ENCODE measurements at regions not wholly inside any gene's neighbourhood (a gene's known extent, or its start where the extent isn't known, plus 50 kb on each side); places are given as distances from the start of the nearest gene placed in this dataset.

DNA sequence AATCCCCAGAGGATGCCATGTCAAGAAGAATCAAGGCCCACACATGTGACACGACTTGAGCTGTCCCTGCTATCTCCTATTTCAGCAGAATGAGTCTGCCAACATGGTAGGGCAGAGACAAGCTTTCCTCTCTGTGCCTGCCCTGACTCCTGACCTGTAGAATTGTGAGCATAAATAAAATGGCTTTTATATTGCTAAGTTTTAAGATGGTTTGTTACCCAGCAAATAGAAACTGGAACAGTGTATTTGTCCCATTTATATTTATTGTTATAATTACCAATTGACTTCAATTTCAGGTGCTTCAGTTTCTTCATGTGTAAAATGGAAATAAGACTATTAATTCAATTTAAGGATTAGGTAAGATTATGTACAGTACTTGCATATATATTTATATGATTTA lies 90.5 kb downstream of the ASB1 start:
- Histone ChIP-seq H3K9me3 (ENCODE audit: control insufficient read depth, low read length) (peaks cover 3% of the 10 kb centered on the region), H3K27ac (ENCODE audit: low read depth in 1 of 2, low read length in 2 of 2) (no peak overlapping the region), H3K36me3 (ENCODE audit: control insufficient read depth in 1 of 2, insufficient read depth in 2 of 2, low read length in 1 of 2) (no peaks in the 10 kb centered on the region), H3K4me1 (ENCODE audit: control insufficient read depth in 1 of 2, insufficient read depth in 2 of 2, low read length in 2 of 2) (no peaks in the 10 kb centered on the region), H3K4me3 (ENCODE audit: low read length in 2 of 2) (no peak overlapping the region), H3K27me3 (ENCODE audit: control insufficient read depth in 1 of 2, insufficient read depth in 2 of 2, low read length in 1 of 2) (no peaks in the 10 kb centered on the region)
- no peak for DNase-seq
- intact Hi-C loops (cut with DNase I): no loop called here
- 89 to 100% methylated on average over 1 of the region's 1 CpG for WGBS, 2 donors
- no peak for ATAC-seq (ENCODE audit: low FRiP score)

DNA sequence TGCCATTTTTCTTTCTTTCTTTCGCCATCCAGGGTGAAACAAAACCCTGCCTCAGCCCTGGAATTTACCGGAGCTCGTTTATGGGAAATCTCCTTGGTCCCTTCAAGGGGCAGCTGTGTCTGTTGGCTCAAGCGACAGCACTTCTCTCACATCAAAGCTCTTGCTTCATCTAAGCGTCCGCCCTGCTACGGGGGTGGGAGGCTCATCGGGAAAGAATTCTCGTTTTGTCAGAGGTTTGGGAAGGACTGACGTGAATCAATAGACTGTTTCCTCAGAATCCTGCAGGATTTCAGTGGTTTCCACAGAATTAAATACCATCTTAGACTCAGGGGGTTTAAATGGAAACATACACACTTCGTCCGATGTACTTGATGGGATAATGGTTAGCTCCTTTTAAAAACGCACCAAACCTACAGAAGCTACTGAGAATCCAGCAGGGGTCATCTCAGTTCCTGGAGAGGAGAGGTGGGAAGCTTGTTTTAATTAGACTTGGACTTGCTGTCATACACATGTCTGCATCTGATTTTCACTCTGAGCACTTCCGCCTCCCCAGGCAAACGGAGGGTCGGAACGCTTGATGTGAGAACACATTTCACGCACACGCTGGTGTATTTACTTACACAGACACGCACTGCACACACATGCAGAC lies 91.6 kb downstream of the ASB1 start:
- no peaks in the 10 kb centered on the region for H3K4me1 ChIP-seq (ENCODE audit: control insufficient read depth in 1 of 2, insufficient read depth in 2 of 2, low read length in 2 of 2)
- H3K36me3 ChIP-seq (ENCODE audit: control insufficient read depth in 1 of 2, insufficient read depth in 2 of 2, low read length in 1 of 2): no peaks in the 10 kb centered on the region
- H3K27ac ChIP-seq (ENCODE audit: low read depth in 1 of 2, low read length in 2 of 2): no peak overlapping the region
- ATAC-seq (ENCODE audit: low FRiP score): no peak
- H3K9me3 ChIP-seq (ENCODE audit: control insufficient read depth, low read length): peaks cover 3% of the 10 kb centered on the region
- H3K27me3 ChIP-seq (ENCODE audit: control insufficient read depth in 1 of 2, insufficient read depth in 2 of 2, low read length in 1 of 2): no peaks in the 10 kb centered on the region
- H3K4me3 ChIP-seq (ENCODE audit: low read length in 2 of 2): no peak overlapping the region
- no peak for DNase-seq
- 46 to 67% methylated on average over 20 of the region's 20 CpGs for WGBS, 2 donors
- intact Hi-C loops (cut with DNase I): no loop called here

DNA sequence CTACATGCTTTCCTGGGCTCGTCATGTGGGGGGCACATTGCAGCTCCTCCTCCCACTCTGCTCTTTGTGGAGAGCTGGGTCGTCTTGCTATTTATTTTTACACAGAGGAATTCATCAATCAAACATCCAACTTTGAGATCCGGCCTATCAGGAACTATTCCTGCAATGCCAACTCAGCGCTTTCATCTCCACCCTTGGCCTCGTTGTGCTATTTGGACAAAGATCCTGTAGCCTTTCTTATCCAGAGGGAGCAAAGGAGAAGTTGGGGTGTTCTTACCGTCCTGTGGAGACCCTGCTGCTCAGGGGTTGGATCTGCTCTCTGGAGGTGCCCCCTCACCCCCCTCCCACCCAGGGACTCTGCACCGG lies 92.1 kb downstream of the ASB1 start:
- ATAC-seq (ENCODE audit: low FRiP score): no peak

DNA sequence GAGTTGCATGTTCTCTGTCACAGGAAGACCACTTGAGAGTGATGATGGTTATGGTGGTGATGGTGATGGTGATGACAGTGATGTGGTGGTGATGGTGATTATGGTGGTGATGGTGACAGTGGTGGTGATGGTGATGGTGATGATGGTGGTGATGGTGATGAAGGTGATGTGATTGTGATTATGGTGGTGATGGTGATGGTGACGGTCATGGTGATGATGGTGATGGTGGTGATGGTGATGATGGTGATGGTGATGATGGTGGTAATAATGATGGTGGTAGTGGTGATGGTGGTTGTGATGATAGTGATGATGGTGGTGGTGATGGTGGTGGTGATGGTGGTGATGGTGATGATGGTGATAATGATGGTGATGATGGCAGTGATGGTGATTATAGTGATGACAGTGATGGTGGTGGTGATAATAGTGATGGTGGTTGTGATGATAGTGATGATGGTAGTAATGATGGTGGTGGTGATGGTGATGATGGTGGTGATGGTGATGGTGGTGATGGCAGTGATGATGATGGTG lies 93.7 kb downstream of the ASB1 start:
- H3K9me3 ChIP-seq (ENCODE audit: control insufficient read depth, low read length): peaks cover 3% of the 10 kb centered on the region
- no peak overlapping the region for H3K4me3 ChIP-seq (ENCODE audit: low read length in 2 of 2)
- intact Hi-C loops (cut with DNase I): no loop called here
- no peaks in the 10 kb centered on the region for H3K27me3 ChIP-seq (ENCODE audit: control insufficient read depth in 1 of 2, insufficient read depth in 2 of 2, low read length in 1 of 2)
- H3K27ac ChIP-seq (ENCODE audit: low read depth in 1 of 2, low read length in 2 of 2): no peak overlapping the region
- H3K4me1 ChIP-seq (ENCODE audit: control insufficient read depth in 1 of 2, insufficient read depth in 2 of 2, low read length in 2 of 2): no peaks in the 10 kb centered on the region
- no peaks in the 10 kb centered on the region for H3K36me3 ChIP-seq (ENCODE audit: control insufficient read depth in 1 of 2, insufficient read depth in 2 of 2, low read length in 1 of 2)
- WGBS, 2 donors: 100% methylated on average over 1 of the region's 1 CpG
- ATAC-seq (ENCODE audit: low FRiP score) (no peak), DNase-seq (no peak)

More for the DNA sequence above, 92.1 kb downstream of the ASB1 start:
- peaks cover 3% of the 10 kb centered on the region for H3K9me3 ChIP-seq (ENCODE audit: control insufficient read depth, low read length)
- WGBS, 2 donors: 47 to 59% methylated on average over 7 of the region's 7 CpGs
- H3K36me3 ChIP-seq (ENCODE audit: control insufficient read depth in 1 of 2, insufficient read depth in 2 of 2, low read length in 1 of 2): no peaks in the 10 kb centered on the region
- no peak overlapping the region for H3K4me3 ChIP-seq (ENCODE audit: low read length in 2 of 2)
- intact Hi-C loops (cut with DNase I): no loop called here
- no peaks in the 10 kb centered on the region for H3K27me3 ChIP-seq (ENCODE audit: control insufficient read depth in 1 of 2, insufficient read depth in 2 of 2, low read length in 1 of 2)
- no peak overlapping the region for H3K27ac ChIP-seq (ENCODE audit: low read depth in 1 of 2, low read length in 2 of 2)
- DNase-seq: no peak
- H3K4me1 ChIP-seq (ENCODE audit: control insufficient read depth in 1 of 2, insufficient read depth in 2 of 2, low read length in 2 of 2): no peaks in the 10 kb centered on the region

DNA sequence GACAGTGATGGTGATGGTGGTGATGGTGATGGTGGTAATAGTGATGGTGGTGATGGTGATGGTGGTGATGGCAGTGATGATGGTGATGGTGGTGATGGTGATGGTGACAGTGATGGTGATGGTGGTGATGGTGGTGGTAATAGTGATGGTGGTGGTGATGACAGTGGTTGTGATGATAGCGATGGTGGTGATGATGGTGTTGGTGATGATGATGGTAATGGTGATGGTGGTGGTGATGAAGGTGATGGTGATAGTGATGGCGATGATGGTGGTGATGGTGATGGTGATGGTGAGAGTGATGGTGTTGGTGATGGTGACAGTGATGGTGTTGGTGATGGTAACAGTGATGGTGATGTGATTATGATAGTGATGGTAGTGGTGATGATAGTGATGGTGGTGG lies 94.3 kb downstream of the ASB1 start:
- intact Hi-C loops (cut with DNase I): no loop called here
- Histone ChIP-seq H3K4me3 (ENCODE audit: low read length in 2 of 2) (no peak overlapping the region), H3K27ac (ENCODE audit: low read depth in 1 of 2, low read length in 2 of 2) (no peak overlapping the region), H3K4me1 (ENCODE audit: control insufficient read depth in 1 of 2, insufficient read depth in 2 of 2, low read length in 2 of 2) (no peaks in the 10 kb centered on the region), H3K36me3 (ENCODE audit: control insufficient read depth in 1 of 2, insufficient read depth in 2 of 2, low read length in 1 of 2) (no peaks in the 10 kb centered on the region), H3K9me3 (ENCODE audit: control insufficient read depth, low read length) (peaks cover 3% of the 10 kb centered on the region), H3K27me3 (ENCODE audit: control insufficient read depth in 1 of 2, insufficient read depth in 2 of 2, low read length in 1 of 2) (no peaks in the 10 kb centered on the region)
- DNase-seq: no peak
- ATAC-seq (ENCODE audit: low FRiP score): no peak
- 95 to 98% methylated on average over 2 of the region's 2 CpGs for WGBS, 2 donors

DNA sequence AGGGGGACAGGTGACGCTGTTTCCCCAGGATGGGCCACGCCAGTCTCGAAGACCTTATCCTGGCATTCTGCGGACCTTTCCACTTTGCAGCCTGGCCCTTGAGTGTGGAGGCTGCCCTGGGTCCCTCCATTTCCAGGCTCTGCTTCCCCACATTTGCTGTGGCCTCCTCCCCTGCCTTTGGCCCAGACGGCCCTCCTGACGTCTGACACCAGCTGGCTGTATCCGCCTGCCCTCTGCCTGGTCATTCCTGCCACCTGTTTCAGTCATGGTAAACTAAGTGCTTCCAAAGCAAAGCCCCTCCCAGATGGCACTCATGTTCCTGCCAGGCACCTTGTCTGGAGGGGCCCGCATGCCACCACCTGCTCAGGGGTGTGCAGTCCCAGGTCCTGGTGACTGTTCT lies 95.1 kb downstream of the ASB1 start:
- DNase-seq (no peak), ATAC-seq (ENCODE audit: low FRiP score) (no peak)
- Histone ChIP-seq H3K4me3 (ENCODE audit: low read length in 2 of 2) (no peak overlapping the region), H3K4me1 (ENCODE audit: control insufficient read depth in 1 of 2, insufficient read depth in 2 of 2, low read length in 2 of 2) (no peaks in the 10 kb centered on the region), H3K27ac (ENCODE audit: low read depth in 1 of 2, low read length in 2 of 2) (no peak overlapping the region), H3K27me3 (ENCODE audit: control insufficient read depth in 1 of 2, insufficient read depth in 2 of 2, low read length in 1 of 2) (no peaks in the 10 kb centered on the region), H3K36me3 (ENCODE audit: control insufficient read depth in 1 of 2, insufficient read depth in 2 of 2, low read length in 1 of 2) (no peaks in the 10 kb centered on the region), H3K9me3 (ENCODE audit: control insufficient read depth, low read length) (peaks cover 2% of the 10 kb centered on the region)
- intact Hi-C loops (cut with DNase I): no loop called here
- WGBS, 2 donors: 97% methylated on average over 8 of the region's 8 CpGs

DNA sequence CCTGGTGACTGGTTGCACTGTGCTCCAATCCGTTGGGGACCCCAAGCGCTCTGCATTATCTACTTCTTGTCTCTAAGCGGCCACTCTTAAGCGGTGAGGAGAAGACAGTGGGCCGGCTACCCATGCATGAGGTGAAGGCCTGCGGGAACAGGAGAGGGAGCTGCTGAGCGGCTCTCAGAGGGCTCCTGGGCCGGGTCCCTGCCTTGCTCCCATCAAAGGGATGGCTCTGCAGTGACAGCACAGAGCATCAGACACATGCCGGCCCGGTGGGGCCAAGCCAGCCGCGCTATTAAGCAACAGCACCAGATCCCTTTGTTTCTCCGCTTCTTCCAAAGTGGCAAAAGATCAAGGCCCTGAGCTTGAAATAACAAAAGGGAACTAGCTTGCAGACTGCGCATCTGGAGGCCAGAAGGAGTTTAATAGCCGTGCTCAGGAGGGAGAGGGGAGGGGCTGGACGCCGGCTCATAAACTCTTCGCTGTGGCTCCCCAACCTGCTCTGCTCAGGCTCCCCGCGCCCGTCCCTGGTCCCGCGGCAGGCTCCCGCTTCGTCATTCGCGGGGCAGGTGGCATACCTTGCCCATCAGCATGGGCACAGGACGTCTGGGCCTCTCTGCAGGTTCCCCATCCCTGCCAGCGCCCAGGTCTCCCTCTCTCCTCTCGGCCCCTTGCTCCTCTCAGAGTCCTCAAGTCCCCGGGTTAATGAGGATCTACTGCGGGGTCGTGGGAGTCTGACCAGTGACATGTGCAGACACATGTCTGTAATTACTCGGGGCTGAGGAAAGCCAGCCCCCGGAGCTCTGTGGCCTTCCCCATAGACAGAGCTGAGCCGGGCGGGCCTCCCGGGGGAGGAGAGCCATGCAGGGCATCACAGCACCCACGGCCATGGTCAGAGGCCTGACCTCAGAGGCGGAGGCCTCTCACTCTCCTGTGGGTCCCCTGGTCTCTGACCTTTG lies 96.7 kb downstream of the ASB1 start:
- H3K4me3 ChIP-seq (ENCODE audit: low read length in 2 of 2): no peak overlapping the region
- no peaks in the 10 kb centered on the region for H3K9me3 ChIP-seq (ENCODE audit: control insufficient read depth, low read length)
- no peak for DNase-seq
- no peaks in the 10 kb centered on the region for H3K4me1 ChIP-seq (ENCODE audit: control insufficient read depth in 1 of 2, insufficient read depth in 2 of 2, low read length in 2 of 2)
- no peaks in the 10 kb centered on the region for H3K36me3 ChIP-seq (ENCODE audit: control insufficient read depth in 1 of 2, insufficient read depth in 2 of 2, low read length in 1 of 2)
- 54 to 56% methylated on average over 39 to 40 of the region's 40 CpGs for WGBS, 2 donors
- no peaks in the 10 kb centered on the region for H3K27me3 ChIP-seq (ENCODE audit: control insufficient read depth in 1 of 2, insufficient read depth in 2 of 2, low read length in 1 of 2)
- no peak overlapping the region for H3K27ac ChIP-seq (ENCODE audit: low read depth in 1 of 2, low read length in 2 of 2)
- peak; percentile 40 for ATAC-seq (ENCODE audit: low FRiP score)
- intact Hi-C loops (cut with DNase I): no loop called here

DNA sequence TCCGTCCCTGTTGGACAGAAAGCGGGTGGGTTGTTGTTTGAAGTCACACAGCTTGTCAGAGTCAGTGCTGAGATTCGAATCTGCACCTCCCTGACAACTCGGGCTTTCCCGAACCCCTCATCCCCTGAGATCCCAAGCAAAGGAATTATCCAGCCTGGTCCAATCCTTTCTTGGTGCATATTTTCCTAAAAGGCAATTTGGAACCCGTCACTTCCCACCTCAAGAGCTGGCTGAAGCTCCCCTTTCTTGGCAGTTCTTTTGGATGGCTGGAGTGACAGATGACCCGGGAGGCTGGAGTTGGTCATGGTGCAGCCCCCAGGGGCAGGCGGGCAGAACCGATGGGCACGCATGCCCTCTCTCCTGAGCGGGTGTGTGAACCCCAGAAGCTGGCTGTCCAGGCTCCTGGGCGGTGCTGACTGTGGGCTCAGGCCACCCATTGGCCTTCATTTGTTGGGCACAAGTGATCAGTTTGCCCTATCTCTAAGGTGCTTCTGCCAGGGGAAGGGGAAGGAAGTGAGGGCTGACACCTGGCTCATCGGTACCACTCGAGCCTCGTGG lies 97.8 kb downstream of the ASB1 start:
- WGBS, 2 donors: 94 to 96% methylated on average over 15 of the region's 15 CpGs
- no peaks in the 10 kb centered on the region for H3K4me1 ChIP-seq (ENCODE audit: control insufficient read depth in 1 of 2, insufficient read depth in 2 of 2, low read length in 2 of 2)
- H3K36me3 ChIP-seq (ENCODE audit: control insufficient read depth in 1 of 2, insufficient read depth in 2 of 2, low read length in 1 of 2): no peaks in the 10 kb centered on the region

More for the DNA sequence above, 97.8 kb downstream of the ASB1 start:
- no peaks in the 10 kb centered on the region for H3K9me3 ChIP-seq (ENCODE audit: control insufficient read depth, low read length)
- no peak overlapping the region for H3K27ac ChIP-seq (ENCODE audit: low read depth in 1 of 2, low read length in 2 of 2)
- H3K27me3 ChIP-seq (ENCODE audit: control insufficient read depth in 1 of 2, insufficient read depth in 2 of 2, low read length in 1 of 2): no peaks in the 10 kb centered on the region
- intact Hi-C loops (cut with DNase I): no loop called here
- DNase-seq (no peak), ATAC-seq (ENCODE audit: low FRiP score) (no peak)
- H3K4me3 ChIP-seq (ENCODE audit: low read length in 2 of 2): no peak overlapping the region

Data from aorta (tissue), 5 donors.